Activated T-cell treated with anti-CD3 and anti-CD28 coated beads for 4 hours (primary cell): ENCODE measurements at regions not wholly inside any gene's neighbourhood (a gene's known extent, or its start where the extent isn't known, plus 50 kb on each side); places are given as distances from the start of the nearest gene placed in this dataset.

Experiments used
- DNase-seq: peaks from one replicate; pipeline ENCODE4 v3.0.0-alpha.2; 2020

GRCh38 chr1:221944247-221944870, 202.5 kb upstream of the DUSP10 start:
- no peak for DNase-seq

- DNase-seq, result no peak
Observed at GRCh38 chr1:221940631-221941030, 198.7 kb upstream of the DUSP10 start.

GRCh38 chr1:221939607-221940006, 197.7 kb upstream of the DUSP10 start:
- DNase-seq, result no peak

GRCh38 chr1:221937155-221937953, 195.5 kb upstream of the DUSP10 start:
- no peak for DNase-seq

- no peak for DNase-seq
Observed at GRCh38 chr1:221933814-221934213, 191.9 kb upstream of the DUSP10 start.

- DNase-seq, result no peak
Observed at GRCh38 chr1:221926441-221926840, 184.6 kb upstream of the DUSP10 start.

- DNase-seq, result no peak
Observed at GRCh38 chr1:221925947-221926346, 184.1 kb upstream of the DUSP10 start.

- no peak for DNase-seq
Observed at GRCh38 chr1:221923929-221924598, 182.2 kb upstream of the DUSP10 start.

- DNase-seq, result no peak
Observed at GRCh38 chr1:221921936-221922335, 180.0 kb upstream of the DUSP10 start.

- DNase-seq, result no peak
Observed at GRCh38 chr1:221919743-221920142, 177.9 kb upstream of the DUSP10 start.

GRCh38 chr1:221919341-221919740, 177.5 kb upstream of the DUSP10 start:
- DNase-seq, result no peak

GRCh38 chr1:221916176-221916575, 174.3 kb upstream of the DUSP10 start:
- no peak for DNase-seq

- DNase-seq, result no peak
Observed at GRCh38 chr1:221915764-221916163, 173.9 kb upstream of the DUSP10 start.

GRCh38 chr1:221913351-221913892, 171.5 kb upstream of the DUSP10 start:
- no peak for DNase-seq

GRCh38 chr1:221912230-221912629, 170.3 kb upstream of the DUSP10 start:
- peak; percentile 4 for DNase-seq

GRCh38 chr1:221911714-221912113, 169.8 kb upstream of the DUSP10 start:
- DNase-seq, result no peak

GRCh38 chr1:221910222-221910621, 168.3 kb upstream of the DUSP10 start:
- no peak for DNase-seq

- DNase-seq, result no peak
Observed at GRCh38 chr1:221908573-221908972, 166.7 kb upstream of the DUSP10 start.

- DNase-seq, result no peak
Observed at GRCh38 chr1:221907166-221907932, 165.5 kb upstream of the DUSP10 start.

GRCh38 chr1:221905802-221906201, 163.9 kb upstream of the DUSP10 start:
- no peak for DNase-seq

- no peak for DNase-seq
Observed at GRCh38 chr1:221904319-221904718, 162.4 kb upstream of the DUSP10 start.

- no peak for DNase-seq
Observed at GRCh38 chr1:221903594-221903993, 161.7 kb upstream of the DUSP10 start.

- DNase-seq, result no peak
Observed at GRCh38 chr1:221902961-221903360, 161.1 kb upstream of the DUSP10 start.
